Activated CD4-positive, alpha-beta T cell treated with anti-CD3 and anti-CD28 coated beads, Interleukin-2, amount 10 ng/mL, durations not matched to agents 24 days and 14 days (primary cell): ENCODE measurements at regions not wholly inside any gene's neighbourhood (a gene's known extent, or its start where the extent isn't known, plus 50 kb on each side); places are given as distances from the start of the nearest gene placed in this dataset.
A peak's percentile ranks its signal among the peaks of the same experiment; 100 is the strongest.
"Not testable (repeated sequence)": the region's sequence is repeated elsewhere in the genome, so short reads cannot be mapped to it uniquely, and the experiment has no call there.

Source experiments
- DNase-seq: peaks from one replicate; pipeline ENCODE4 v3.0.0; 2022
- H3K27ac Mint-ChIP-seq: one replicate; pipeline ENCODE4 v1.8.0; 2022; ENCODE audit warnings: mild to moderate bottlenecking, mixed read lengths
- H3K27me3 Mint-ChIP-seq: one replicate; pipeline ENCODE4 v1.8.0; 2022; ENCODE audit warnings: mixed read lengths
- H3K36me3 Mint-ChIP-seq: one replicate; pipeline ENCODE4 v1.8.0; 2022; ENCODE audit warnings: low read depth, mild to moderate bottlenecking, mixed read lengths
- H3K4me1 Mint-ChIP-seq: one replicate; pipeline ENCODE4 v1.8.0; 2021; ENCODE audit warnings: mixed read lengths
- H3K4me3 Mint-ChIP-seq: one replicate; pipeline ENCODE4 v1.8.0; 2022; ENCODE audit warnings: mild to moderate bottlenecking, moderate library complexity, mixed read lengths
- H3K9me3 Mint-ChIP-seq: one replicate; pipeline ENCODE4 v1.8.0; 2021; ENCODE audit warnings: mixed read lengths
- intact Hi-C: fragments of 100-400 bp; cut with micrococcal nuclease; formaldehyde crosslinking; loops from one replicate; pipeline ENCODE4 v1.15.1; 2023

GRCh38 chr2:239642406-239643004 lies 241.7 kb upstream of the HDAC4 start:
- intact Hi-C loops, result no loop called here
- no peaks in the 10 kb centered on the region for H3K27me3 Mint-ChIP-seq
- H3K36me3 Mint-ChIP-seq, result no peaks in the 10 kb centered on the region
- DNase-seq, result no peak
- H3K9me3 Mint-ChIP-seq, result no peaks in the 10 kb centered on the region
- H3K27ac Mint-ChIP-seq, result no peak overlapping the region
- H3K4me3 Mint-ChIP-seq, result no peak overlapping the region
- no peaks in the 10 kb centered on the region for H3K4me1 Mint-ChIP-seq

- not testable (repeated sequence) for H3K27me3 Mint-ChIP-seq, H3K4me1 Mint-ChIP-seq
Observed at GRCh38 chr2:239641904-239642303, 241.1 kb upstream of the HDAC4 start.

GRCh38 chr2:239640676-239641578 lies 240.1 kb upstream of the HDAC4 start:
- H3K4me1 Mint-ChIP-seq, result no peaks in the 10 kb centered on the region
- H3K27ac Mint-ChIP-seq, result no peak overlapping the region
- H3K9me3 Mint-ChIP-seq, result no peaks in the 10 kb centered on the region
- intact Hi-C loops, result no loop called here
- H3K4me3 Mint-ChIP-seq, result no peak overlapping the region
- DNase-seq, result no peak
- H3K36me3 Mint-ChIP-seq, result no peaks in the 10 kb centered on the region
- peaks cover 1% of the 10 kb centered on the region for H3K27me3 Mint-ChIP-seq

More at GRCh38 chr2:239641904-239642303, 241.1 kb upstream of the HDAC4 start:
- H3K27ac Mint-ChIP-seq, intact Hi-C loops, H3K4me3 Mint-ChIP-seq, H3K36me3 Mint-ChIP-seq, DNase-seq, H3K9me3 Mint-ChIP-seq: not testable (repeated sequence)

GRCh38 chr2:239640210-239640609 lies 239.4 kb upstream of the HDAC4 start:
- no peak overlapping the region for H3K4me3 Mint-ChIP-seq
- peaks cover 1% of the 10 kb centered on the region for H3K27me3 Mint-ChIP-seq
- H3K4me1 Mint-ChIP-seq, result no peaks in the 10 kb centered on the region
- intact Hi-C loops, result no loop called here
- no peaks in the 10 kb centered on the region for H3K9me3 Mint-ChIP-seq
- DNase-seq, result no peak
- no peak overlapping the region for H3K27ac Mint-ChIP-seq
- H3K36me3 Mint-ChIP-seq, result no peaks in the 10 kb centered on the region

- Mint-ChIP-seq H3K27me3 (peaks cover 1% of the 10 kb centered on the region), H3K9me3 (no peaks in the 10 kb centered on the region), H3K4me1 (no peaks in the 10 kb centered on the region), H3K36me3 (no peaks in the 10 kb centered on the region), H3K27ac (no peak overlapping the region), H3K4me3 (no peak overlapping the region)
- no peak for DNase-seq
- intact Hi-C loops, result no loop called here
Observed at GRCh38 chr2:239639421-239640185, 238.8 kb upstream of the HDAC4 start.

- H3K4me3 Mint-ChIP-seq, result no peak overlapping the region
- intact Hi-C loops, result no loop called here
- no peaks in the 10 kb centered on the region for H3K9me3 Mint-ChIP-seq
- no peaks in the 10 kb centered on the region for H3K4me1 Mint-ChIP-seq
- H3K27ac Mint-ChIP-seq, result no peak overlapping the region
- no peaks in the 10 kb centered on the region for H3K36me3 Mint-ChIP-seq
- no peak for DNase-seq
- peaks cover 3% of the 10 kb centered on the region for H3K27me3 Mint-ChIP-seq
Observed at GRCh38 chr2:239638376-239638775, 237.6 kb upstream of the HDAC4 start.

GRCh38 chr2:239636808-239637207 lies 236.0 kb upstream of the HDAC4 start:
- Mint-ChIP-seq H3K36me3 (no peaks in the 10 kb centered on the region), H3K27ac (no peak overlapping the region), H3K9me3 (no peaks in the 10 kb centered on the region), H3K4me3 (no peak overlapping the region), H3K27me3 (peaks cover 3% of the 10 kb centered on the region), H3K4me1 (no peaks in the 10 kb centered on the region)
- intact Hi-C loops, result no loop called here
- peak; percentile 28 for DNase-seq

- H3K27me3 Mint-ChIP-seq, result peaks cover 5% of the 10 kb centered on the region
- H3K4me3 Mint-ChIP-seq, result no peak overlapping the region
- no peak overlapping the region for H3K27ac Mint-ChIP-seq
- H3K9me3 Mint-ChIP-seq, result no peaks in the 10 kb centered on the region
- H3K4me1 Mint-ChIP-seq, result no peaks in the 10 kb centered on the region
- intact Hi-C loops, result no loop called here
- peak; percentile 34 for DNase-seq
- H3K36me3 Mint-ChIP-seq, result no peaks in the 10 kb centered on the region
Observed at GRCh38 chr2:239634769-239635168, 233.9 kb upstream of the HDAC4 start.

GRCh38 chr2:239630618-239631286 lies 229.9 kb upstream of the HDAC4 start:
- Mint-ChIP-seq H3K4me3 (no peak overlapping the region), H3K27ac (no peak overlapping the region), H3K9me3 (no peaks in the 10 kb centered on the region), H3K4me1 (peaks cover 4% of the 10 kb centered on the region), H3K36me3 (no peaks in the 10 kb centered on the region), H3K27me3 (peaks cover 4% of the 10 kb centered on the region)
- no peak for DNase-seq
- intact Hi-C loops, result no loop called here

GRCh38 chr2:239629926-239630617 lies 229.3 kb upstream of the HDAC4 start:
- Mint-ChIP-seq H3K9me3 (no peaks in the 10 kb centered on the region), H3K27me3 (peaks cover 4% of the 10 kb centered on the region), H3K27ac (no peak overlapping the region), H3K4me3 (no peak overlapping the region), H3K4me1 (peaks cover 5% of the 10 kb centered on the region), H3K36me3 (no peaks in the 10 kb centered on the region)
- DNase-seq, result no peak
- intact Hi-C loops, result no loop called here

GRCh38 chr2:239626961-239627592 lies 226.3 kb upstream of the HDAC4 start:
- H3K9me3 Mint-ChIP-seq, result no peaks in the 10 kb centered on the region
- intact Hi-C loops, result no loop called here
- no peaks in the 10 kb centered on the region for H3K36me3 Mint-ChIP-seq
- H3K27me3 Mint-ChIP-seq, result peaks cover 9% of the 10 kb centered on the region
- H3K4me3 Mint-ChIP-seq, result no peak overlapping the region
- no peak for DNase-seq
- H3K4me1 Mint-ChIP-seq, result peaks cover 23% of the 10 kb centered on the region
- no peak overlapping the region for H3K27ac Mint-ChIP-seq

- Mint-ChIP-seq H3K4me3 (no peak overlapping the region), H3K9me3 (no peaks in the 10 kb centered on the region), H3K27ac (no peak overlapping the region), H3K4me1 (peaks cover 23% of the 10 kb centered on the region), H3K27me3 (peaks cover 9% of the 10 kb centered on the region), H3K36me3 (no peaks in the 10 kb centered on the region)
- no peak for DNase-seq
- intact Hi-C loops, result no loop called here
Observed at GRCh38 chr2:239625971-239626734, 225.3 kb upstream of the HDAC4 start.
